ENCODE measurements at regions not wholly inside any gene's neighbourhood (a gene's known extent, or its start where the extent isn't known, plus 50 kb on each side); places are given as distances from the start of the nearest gene placed in this dataset.

GRCh38 chr12:105937009-105937408 is 201.7 kb downstream of the NUAK1 start:
- no peak overlapping the region for H3K4me3 ChIP-seq
- no peaks in the 10 kb centered on the region for H3K9me3 ChIP-seq (replicated peaks; ENCODE audit: control insufficient read depth, insufficient read depth, low read length)
- ChIA-PET POLR2A (no interaction called here), RAD21 (ENCODE audit: unreplicated experiment) (no interaction called here), SMC1A (ENCODE audit: uncharacterized antibody, unreplicated experiment) (no interaction called here), CTCF (no interaction called here)
- in situ Hi-C loops (cut with MboI) = no loop called here
- H3K4me1 ChIP-seq (ENCODE audit: control insufficient read depth, insufficient read depth, low read length) = no peaks in the 10 kb centered on the region
- H3K79me2 ChIP-seq (ENCODE audit: control insufficient read depth, insufficient read depth, low read length) = no peaks in the 10 kb centered on the region
- H3K27me3 ChIP-seq (replicated peaks in 1 of 2; ENCODE audit: control insufficient read depth in 2 of 2, insufficient read depth in 2 of 2, low read length in 1 of 2) = no peaks in the 10 kb centered on the region; a peak in 3 of 4 replicates
- TF ChIP-seq FOXM1 (IDR thresholded peaks at IDR 0.05; ENCODE audit: low read depth, low read length) (no peak), ZNF687 (IDR thresholded peaks at IDR 0.05) (no peak), NR2F1 (conservative IDR thresholded peaks at IDR 0.05) (no peak), MYC (IDR thresholded peaks at IDR 0.05; ENCODE audit: insufficient read depth, insufficient read length, insufficient replicate concordance, low read length, severe bottlenecking) (no peak)
- TF ChIP-seq, protein P1, sequence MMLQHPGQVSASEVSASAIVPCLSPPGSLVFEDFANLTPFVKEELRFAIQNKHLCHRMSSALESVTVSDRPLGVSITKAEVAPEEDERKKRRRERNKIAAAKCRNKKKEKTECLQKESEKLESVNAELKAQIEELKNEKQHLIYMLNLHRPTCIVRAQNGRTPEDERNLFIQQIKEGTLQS (IDR thresholded peaks at IDR 0.05; ENCODE audit: borderline replicate concordance, extremely low read depth, low read depth, low read length) = no peak
- TF ChIP-seq, protein P2, sequence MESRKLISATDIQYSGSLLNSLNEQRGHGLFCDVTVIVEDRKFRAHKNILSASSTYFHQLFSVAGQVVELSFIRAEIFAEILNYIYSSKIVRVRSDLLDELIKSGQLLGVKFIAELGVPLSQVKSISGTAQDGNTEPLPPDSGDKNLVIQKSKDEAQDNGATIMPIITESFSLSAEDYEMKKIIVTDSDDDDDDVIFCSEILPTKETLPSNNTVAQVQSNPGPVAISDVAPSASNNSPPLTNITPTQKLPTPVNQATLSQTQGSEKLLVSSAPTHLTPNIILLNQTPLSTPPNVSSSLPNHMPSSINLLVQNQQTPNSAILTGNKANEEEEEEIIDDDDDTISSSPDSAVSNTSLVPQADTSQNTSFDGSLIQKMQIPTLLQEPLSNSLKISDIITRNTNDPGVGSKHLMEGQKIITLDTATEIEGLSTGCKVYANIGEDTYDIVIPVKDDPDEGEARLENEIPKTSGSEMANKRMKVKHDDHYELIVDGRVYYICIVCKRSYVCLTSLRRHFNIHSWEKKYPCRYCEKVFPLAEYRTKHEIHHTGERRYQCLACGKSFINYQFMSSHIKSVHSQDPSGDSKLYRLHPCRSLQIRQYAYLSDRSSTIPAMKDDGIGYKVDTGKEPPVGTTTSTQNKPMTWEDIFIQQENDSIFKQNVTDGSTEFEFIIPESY (IDR thresholded peaks at IDR 0.05) = no peak
- TF ChIP-seq, protein P3, sequence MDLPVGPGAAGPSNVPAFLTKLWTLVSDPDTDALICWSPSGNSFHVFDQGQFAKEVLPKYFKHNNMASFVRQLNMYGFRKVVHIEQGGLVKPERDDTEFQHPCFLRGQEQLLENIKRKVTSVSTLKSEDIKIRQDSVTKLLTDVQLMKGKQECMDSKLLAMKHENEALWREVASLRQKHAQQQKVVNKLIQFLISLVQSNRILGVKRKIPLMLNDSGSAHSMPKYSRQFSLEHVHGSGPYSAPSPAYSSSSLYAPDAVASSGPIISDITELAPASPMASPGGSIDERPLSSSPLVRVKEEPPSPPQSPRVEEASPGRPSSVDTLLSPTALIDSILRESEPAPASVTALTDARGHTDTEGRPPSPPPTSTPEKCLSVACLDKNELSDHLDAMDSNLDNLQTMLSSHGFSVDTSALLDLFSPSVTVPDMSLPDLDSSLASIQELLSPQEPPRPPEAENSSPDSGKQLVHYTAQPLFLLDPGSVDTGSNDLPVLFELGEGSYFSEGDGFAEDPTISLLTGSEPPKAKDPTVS (IDR thresholded peaks at IDR 0.05; ENCODE audit: low read depth, low read length) = no peak
- H3K9ac ChIP-seq (ENCODE audit: control insufficient read depth, insufficient read depth, low read length) = no peak overlapping the region
- intact Hi-C loops (cut with micrococcal nuclease; ENCODE audit: unreplicated experiment) = no loop called here
- no peak overlapping the region for H2AFZ ChIP-seq (ENCODE audit: control insufficient read depth, low read depth, low read length)
- FAIRE-seq = no peak
- WGBS (ENCODE audit: insufficient coverage, insufficient replicate concordance, low lambda C conversion rate, missing lambda C conversion rate) = 7% methylated on average over 1 of the region's 1 CpG
- H3K27ac ChIP-seq (ENCODE audit: control insufficient read depth, insufficient read depth) = no peak overlapping the region
- no peak for DNase-seq (ENCODE audit: low read depth, low spot score)
- H3K4me2 ChIP-seq (ENCODE audit: control insufficient read depth, insufficient read depth) = no peak overlapping the region
- no peaks in the 10 kb centered on the region for H3K36me3 ChIP-seq (ENCODE audit: control insufficient read depth in 2 of 2, insufficient read depth in 2 of 2, low read length in 1 of 2)
- no peak for ATAC-seq
- no TSS peak for BruUV-seq (replicated peaks)
- no peaks in the 10 kb centered on the region for H4K20me1 ChIP-seq (ENCODE audit: control insufficient read depth, insufficient read depth)
